GM23338 (cell line): ENCODE measurements at regions not wholly inside any gene's neighbourhood (a gene's known extent, or its start where the extent isn't known, plus 50 kb on each side); places are given as distances from the start of the nearest gene placed in this dataset.

ENCODE experiments used
- ATAC-seq: fragments of 200-7000 bp; cut with Tn5 transposase; 3 replicates; pipeline ENCODE4 v1.9.1; 2020
- DNase-seq: peaks from one replicate; pipeline ENCODE4 v3.0.0-alpha.2; 2015; ENCODE audit warnings: low spot score
- H2AFZ ChIP-seq: fragments of 200-600 bp; sonication (generic); 2 replicates; pipeline ENCODE4 v1.8.0; 2016; ENCODE audit warnings: antibody characterized with exemption, mild to moderate bottlenecking, moderate library complexity
- H3F3A ChIP-seq: fragments of 200-600 bp; sonication (generic); replicated peaks from 2 replicates; pipeline ENCODE4 v1.8.0; 2017; ENCODE audit warnings: antibody characterized with exemption, mixed run types, low read depth
- H3K27ac ChIP-seq: fragments of 200-600 bp; sonication (generic); 2 replicates; pipeline ENCODE4 v1.6.1; 2016; ENCODE audit warnings: low read depth
- H3K27me3 ChIP-seq: fragments of 200-600 bp; sonication (generic); 2 replicates; pipeline ENCODE4 v1.8.0; 2016; ENCODE audit warnings: mild to moderate bottlenecking, mixed run types, moderate library complexity; ENCODE audit not compliant: insufficient read depth
- H3K36me3 ChIP-seq: fragments of 200-600 bp; sonication (generic); 2 replicates; pipeline ENCODE4 v1.8.0; 2016; ENCODE audit warnings: mild to moderate bottlenecking; ENCODE audit not compliant: insufficient read depth
- H3K4me1 ChIP-seq: fragments of 200-600 bp; sonication (generic); 2 replicates; pipeline ENCODE4 v1.8.0; 2016; ENCODE audit warnings: mild to moderate bottlenecking, moderate library complexity; ENCODE audit not compliant: insufficient read depth
- H3K4me2 ChIP-seq: fragments of 200-600 bp; sonication (generic); 2 replicates; pipeline ENCODE4 v1.7.1; 2017; ENCODE audit warnings: mixed run types
- H3K4me3 ChIP-seq: fragments of 200-600 bp; sonication (generic); 2 replicates; pipeline ENCODE4 v1.6.1; 2016; ENCODE audit warnings: mixed run types
- H3K79me2 ChIP-seq: fragments of 200-600 bp; sonication (generic); replicated peaks from 2 replicates; pipeline ENCODE4 v1.8.0; 2017; ENCODE audit warnings: mild to moderate bottlenecking; ENCODE audit not compliant: insufficient read depth
- H3K9me2 ChIP-seq: fragments of 200-600 bp; sonication (generic); 2 replicates; pipeline ENCODE4 v1.8.0; 2017; ENCODE audit not compliant: insufficient read depth
- H4K20me1 ChIP-seq: fragments of 200-600 bp; sonication (generic); replicated peaks from 2 replicates; pipeline ENCODE4 v1.8.0; 2017; ENCODE audit warnings: mild to moderate bottlenecking; ENCODE audit not compliant: insufficient read depth
- H3K27ac Mint-ChIP-seq: 2 replicates; pipeline ENCODE4 v1.8.0; 2020; ENCODE audit warnings: inconsistent platforms, mild to moderate bottlenecking, moderate library complexity, mixed read lengths
- H3K27me3 Mint-ChIP-seq: 3 replicates; pipeline ENCODE4 v1.8.0; 2022; ENCODE audit warnings: low read depth, mild to moderate bottlenecking, moderate library complexity, mixed read lengths, inconsistent platforms; ENCODE audit not compliant: insufficient read depth, poor library complexity
- H3K36me3 Mint-ChIP-seq: 3 replicates; pipeline ENCODE4 v1.8.0; 2021; ENCODE audit warnings: low read depth, mild to moderate bottlenecking, inconsistent platforms, moderate library complexity, mixed read lengths
- H3K4me1 Mint-ChIP-seq: 3 replicates; pipeline ENCODE4 v1.8.0; 2020; ENCODE audit warnings: mild to moderate bottlenecking, inconsistent platforms, mixed read lengths
- H3K4me3 Mint-ChIP-seq: 3 replicates; pipeline ENCODE4 v1.8.0; 2021; ENCODE audit warnings: moderate library complexity, mild to moderate bottlenecking, inconsistent platforms, mixed read lengths
- H3K9me3 Mint-ChIP-seq: 3 replicates; pipeline ENCODE4 v1.8.0; 2020; ENCODE audit warnings: moderate library complexity, mild to moderate bottlenecking, inconsistent platforms, mixed read lengths
- CREB1 ChIP-seq: fragments of 250-450 bp; sonication (Bioruptor Pico); IDR thresholded peaks from 2 replicates; pipeline ENCODE4 v1.5.0; 2020; ENCODE audit warnings: low read depth, mild to moderate bottlenecking, moderate library complexity
- EZH2 ChIP-seq: fragments of 200-600 bp; sonication (generic); IDR thresholded peaks from one replicate; pipeline ENCODE4 v1.8.0; 2017; ENCODE audit warnings: antibody characterized with exemption, mild to moderate bottlenecking, low read depth; ENCODE audit not compliant: unreplicated experiment
- EZH2phosphoT487 ChIP-seq: fragments of 200-600 bp; sonication (generic); IDR thresholded peaks from one replicate; pipeline ENCODE4 v1.8.1; 2018; ENCODE audit warnings: antibody characterized with exemption; ENCODE audit not compliant: unreplicated experiment
- JUNB ChIP-seq: IDR thresholded peaks from one replicate; pipeline ENCODE4 v1.6.1; 2016; ENCODE audit warnings: antibody characterized with exemption; ENCODE audit not compliant: unreplicated experiment
- NANOG ChIP-seq: IDR thresholded peaks from 2 replicates; pipeline ENCODE4 v1.6.1; 2016; ENCODE audit warnings: antibody characterized with exemption, borderline replicate concordance
- POLR2AphosphoS5 ChIP-seq: IDR thresholded peaks from 2 replicates; pipeline ENCODE4 v1.6.1; 2016; ENCODE audit warnings: antibody characterized with exemption, low read depth
- STAT1 ChIP-seq: IDR thresholded peaks from one replicate; pipeline ENCODE4 v1.6.1; 2016; ENCODE audit warnings: antibody characterized with exemption; ENCODE audit not compliant: unreplicated experiment
- ZNF114 ChIP-seq: fragments of 250-450 bp; sonication (Bioruptor Pico); IDR thresholded peaks from 2 replicates; pipeline ENCODE4 v1.5.0; 2020; ENCODE audit warnings: mild to moderate bottlenecking, moderate library complexity
- ZNF331 ChIP-seq: fragments of 250-450 bp; sonication (Bioruptor Pico); IDR thresholded peaks from 2 replicates; pipeline ENCODE4 v1.5.0; 2020; ENCODE audit warnings: low read depth, mild to moderate bottlenecking, moderate library complexity
- TF ChIP-seq, protein P1 (sequence below), 2 experiments: fragments of 200-600 bp in 1 of 2; sonication (generic) in 1 of 2; conservative IDR thresholded peaks; 2 replicates each; pipeline versions ENCODE4 v1.5.1 to v1.6.1; 2016 to 2017; ENCODE audit warnings: antibody characterized with exemption in 2 of 2, low read depth in 2 of 2, mild to moderate bottlenecking in 2 of 2, moderate library complexity in 1 of 2
- TF ChIP-seq, protein P2 (sequence below): IDR thresholded peaks from 2 replicates; pipeline ENCODE4 v1.6.1; 2016; ENCODE audit warnings: antibody characterized with exemption
- TF ChIP-seq, protein P3 (sequence below): fragments of 250-450 bp; sonication (Bioruptor Pico); IDR thresholded peaks from 2 replicates; pipeline ENCODE4 v1.5.0; 2020; ENCODE audit warnings: mild to moderate bottlenecking, moderate library complexity
- TF ChIP-seq, protein P4 (sequence below): IDR thresholded peaks from one replicate; pipeline ENCODE4 v1.6.1; 2018; ENCODE audit warnings: antibody characterized with exemption; ENCODE audit not compliant: unreplicated experiment

DNA sequence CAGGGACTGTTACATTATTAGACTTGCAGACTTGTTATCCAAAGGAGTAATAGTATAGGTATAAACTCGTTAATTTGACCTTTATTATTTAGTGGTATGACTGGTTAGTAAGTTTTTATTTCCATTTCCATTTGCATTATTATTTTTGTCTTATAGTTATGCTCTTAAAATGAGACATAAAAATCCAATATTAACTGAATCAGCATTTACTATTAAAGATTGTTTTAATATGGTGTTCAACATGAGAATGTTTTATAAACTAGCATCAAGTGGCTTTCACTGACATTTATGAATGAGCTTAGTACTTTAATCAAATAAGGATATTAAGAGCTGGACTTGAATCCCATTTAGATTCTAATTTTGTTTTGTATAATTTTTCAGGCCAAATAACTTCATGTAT lies 228.1 kb upstream of the HAND2 start:
- no peaks in the 10 kb centered on the region for H3K27me3 ChIP-seq
- H3K36me3 ChIP-seq: no peaks in the 10 kb centered on the region
- no peak overlapping the region for H3K4me3 Mint-ChIP-seq
- H4K20me1 ChIP-seq: no peaks in the 10 kb centered on the region
- DNase-seq: no peak
- ATAC-seq: no peak
- H3K4me1 ChIP-seq: no peaks in the 10 kb centered on the region
- no peak overlapping the region for H3K27ac ChIP-seq
- no peaks in the 10 kb centered on the region for H3K79me2 ChIP-seq
- 0 out of 2 replicates have a peak, but pooled peaks cover 3% of the 10 kb centered on the region for H3K9me2 ChIP-seq
- H3K4me1 Mint-ChIP-seq: no peaks in the 10 kb centered on the region
- no peaks in the 10 kb centered on the region for H3K36me3 Mint-ChIP-seq
- H3K27me3 Mint-ChIP-seq: no peaks in the 10 kb centered on the region
- no peak overlapping the region for H3K4me3 ChIP-seq
- no peak overlapping the region for H3K27ac Mint-ChIP-seq
- no peak overlapping the region for H2AFZ ChIP-seq
- TF ChIP-seq NANOG (no peak), ZNF331 (CRISPR knock-in tag) (no peak), CREB1 (CRISPR knock-in tag) (no peak), EZH2phosphoT487 (no peak), ZNF114 (CRISPR knock-in tag) (no peak), JUNB (no peak), STAT1 (no peak), EZH2 (no peak), POLR2AphosphoS5 (no peak)
- TF ChIP-seq, protein P1, sequence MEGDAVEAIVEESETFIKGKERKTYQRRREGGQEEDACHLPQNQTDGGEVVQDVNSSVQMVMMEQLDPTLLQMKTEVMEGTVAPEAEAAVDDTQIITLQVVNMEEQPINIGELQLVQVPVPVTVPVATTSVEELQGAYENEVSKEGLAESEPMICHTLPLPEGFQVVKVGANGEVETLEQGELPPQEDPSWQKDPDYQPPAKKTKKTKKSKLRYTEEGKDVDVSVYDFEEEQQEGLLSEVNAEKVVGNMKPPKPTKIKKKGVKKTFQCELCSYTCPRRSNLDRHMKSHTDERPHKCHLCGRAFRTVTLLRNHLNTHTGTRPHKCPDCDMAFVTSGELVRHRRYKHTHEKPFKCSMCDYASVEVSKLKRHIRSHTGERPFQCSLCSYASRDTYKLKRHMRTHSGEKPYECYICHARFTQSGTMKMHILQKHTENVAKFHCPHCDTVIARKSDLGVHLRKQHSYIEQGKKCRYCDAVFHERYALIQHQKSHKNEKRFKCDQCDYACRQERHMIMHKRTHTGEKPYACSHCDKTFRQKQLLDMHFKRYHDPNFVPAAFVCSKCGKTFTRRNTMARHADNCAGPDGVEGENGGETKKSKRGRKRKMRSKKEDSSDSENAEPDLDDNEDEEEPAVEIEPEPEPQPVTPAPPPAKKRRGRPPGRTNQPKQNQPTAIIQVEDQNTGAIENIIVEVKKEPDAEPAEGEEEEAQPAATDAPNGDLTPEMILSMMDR (conservative IDR thresholded peaks at IDR 0.05; ENCODE audit: low read depth in 2 of 2): no peak
- TF ChIP-seq, protein P2, sequence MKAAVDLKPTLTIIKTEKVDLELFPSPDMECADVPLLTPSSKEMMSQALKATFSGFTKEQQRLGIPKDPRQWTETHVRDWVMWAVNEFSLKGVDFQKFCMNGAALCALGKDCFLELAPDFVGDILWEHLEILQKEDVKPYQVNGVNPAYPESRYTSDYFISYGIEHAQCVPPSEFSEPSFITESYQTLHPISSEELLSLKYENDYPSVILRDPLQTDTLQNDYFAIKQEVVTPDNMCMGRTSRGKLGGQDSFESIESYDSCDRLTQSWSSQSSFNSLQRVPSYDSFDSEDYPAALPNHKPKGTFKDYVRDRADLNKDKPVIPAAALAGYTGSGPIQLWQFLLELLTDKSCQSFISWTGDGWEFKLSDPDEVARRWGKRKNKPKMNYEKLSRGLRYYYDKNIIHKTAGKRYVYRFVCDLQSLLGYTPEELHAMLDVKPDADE: no peak
- TF ChIP-seq, protein P3, sequence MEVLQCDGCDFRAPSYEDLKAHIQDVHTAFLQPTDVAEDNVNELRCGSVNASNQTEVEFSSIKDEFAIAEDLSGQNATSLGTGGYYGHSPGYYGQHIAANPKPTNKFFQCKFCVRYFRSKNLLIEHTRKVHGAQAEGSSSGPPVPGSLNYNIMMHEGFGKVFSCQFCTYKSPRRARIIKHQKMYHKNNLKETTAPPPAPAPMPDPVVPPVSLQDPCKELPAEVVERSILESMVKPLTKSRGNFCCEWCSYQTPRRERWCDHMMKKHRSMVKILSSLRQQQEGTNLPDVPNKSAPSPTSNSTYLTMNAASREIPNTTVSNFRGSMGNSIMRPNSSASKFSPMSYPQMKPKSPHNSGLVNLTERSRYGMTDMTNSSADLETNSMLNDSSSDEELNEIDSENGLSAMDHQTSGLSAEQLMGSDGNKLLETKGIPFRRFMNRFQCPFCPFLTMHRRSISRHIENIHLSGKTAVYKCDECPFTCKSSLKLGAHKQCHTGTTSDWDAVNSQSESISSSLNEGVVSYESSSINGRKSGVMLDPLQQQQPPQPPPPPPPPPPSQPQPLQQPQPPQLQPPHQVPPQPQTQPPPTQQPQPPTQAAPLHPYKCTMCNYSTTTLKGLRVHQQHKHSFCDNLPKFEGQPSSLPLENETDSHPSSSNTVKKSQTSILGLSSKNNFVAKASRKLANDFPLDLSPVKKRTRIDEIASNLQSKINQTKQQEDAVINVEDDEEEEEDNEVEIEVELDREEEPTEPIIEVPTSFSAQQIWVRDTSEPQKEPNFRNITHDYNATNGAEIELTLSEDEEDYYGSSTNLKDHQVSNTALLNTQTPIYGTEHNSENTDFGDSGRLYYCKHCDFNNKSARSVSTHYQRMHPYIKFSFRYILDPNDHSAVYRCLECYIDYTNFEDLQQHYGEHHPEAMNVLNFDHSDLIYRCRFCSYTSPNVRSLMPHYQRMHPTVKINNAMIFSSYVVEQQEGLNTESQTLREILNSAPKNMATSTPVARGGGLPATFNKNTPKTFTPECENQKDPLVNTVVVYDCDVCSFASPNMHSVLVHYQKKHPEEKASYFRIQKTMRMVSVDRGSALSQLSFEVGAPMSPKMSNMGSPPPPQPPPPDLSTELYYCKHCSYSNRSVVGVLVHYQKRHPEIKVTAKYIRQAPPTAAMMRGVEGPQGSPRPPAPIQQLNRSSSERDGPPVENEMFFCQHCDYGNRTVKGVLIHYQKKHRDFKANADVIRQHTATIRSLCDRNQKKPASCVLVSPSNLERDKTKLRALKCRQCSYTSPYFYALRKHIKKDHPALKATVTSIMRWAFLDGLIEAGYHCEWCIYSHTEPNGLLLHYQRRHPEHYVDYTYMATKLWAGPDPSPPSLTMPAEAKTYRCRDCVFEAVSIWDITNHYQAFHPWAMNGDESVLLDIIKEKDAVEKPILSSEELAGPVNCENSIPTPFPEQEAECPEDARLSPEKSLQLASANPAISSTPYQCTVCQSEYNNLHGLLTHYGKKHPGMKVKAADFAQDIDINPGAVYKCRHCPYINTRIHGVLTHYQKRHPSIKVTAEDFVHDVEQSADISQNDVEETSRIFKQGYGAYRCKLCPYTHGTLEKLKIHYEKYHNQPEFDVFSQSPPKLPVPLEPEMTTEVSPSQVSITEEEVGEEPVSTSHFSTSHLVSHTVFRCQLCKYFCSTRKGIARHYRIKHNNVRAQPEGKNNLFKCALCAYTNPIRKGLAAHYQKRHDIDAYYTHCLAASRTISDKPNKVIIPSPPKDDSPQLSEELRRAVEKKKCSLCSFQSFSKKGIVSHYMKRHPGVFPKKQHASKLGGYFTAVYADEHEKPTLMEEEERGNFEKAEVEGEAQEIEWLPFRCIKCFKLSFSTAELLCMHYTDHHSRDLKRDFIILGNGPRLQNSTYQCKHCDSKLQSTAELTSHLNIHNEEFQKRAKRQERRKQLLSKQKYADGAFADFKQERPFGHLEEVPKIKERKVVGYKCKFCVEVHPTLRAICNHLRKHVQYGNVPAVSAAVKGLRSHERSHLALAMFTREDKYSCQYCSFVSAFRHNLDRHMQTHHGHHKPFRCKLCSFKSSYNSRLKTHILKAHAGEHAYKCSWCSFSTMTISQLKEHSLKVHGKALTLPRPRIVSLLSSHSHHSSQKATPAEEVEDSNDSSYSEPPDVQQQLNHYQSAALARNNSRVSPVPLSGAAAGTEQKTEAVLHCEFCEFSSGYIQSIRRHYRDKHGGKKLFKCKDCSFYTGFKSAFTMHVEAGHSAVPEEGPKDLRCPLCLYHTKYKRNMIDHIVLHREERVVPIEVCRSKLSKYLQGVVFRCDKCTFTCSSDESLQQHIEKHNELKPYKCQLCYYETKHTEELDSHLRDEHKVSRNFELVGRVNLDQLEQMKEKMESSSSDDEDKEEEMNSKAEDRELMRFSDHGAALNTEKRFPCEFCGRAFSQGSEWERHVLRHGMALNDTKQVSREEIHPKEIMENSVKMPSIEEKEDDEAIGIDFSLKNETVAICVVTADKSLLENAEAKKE (CRISPR knock-in tag): no peak
- TF ChIP-seq, protein P4, sequence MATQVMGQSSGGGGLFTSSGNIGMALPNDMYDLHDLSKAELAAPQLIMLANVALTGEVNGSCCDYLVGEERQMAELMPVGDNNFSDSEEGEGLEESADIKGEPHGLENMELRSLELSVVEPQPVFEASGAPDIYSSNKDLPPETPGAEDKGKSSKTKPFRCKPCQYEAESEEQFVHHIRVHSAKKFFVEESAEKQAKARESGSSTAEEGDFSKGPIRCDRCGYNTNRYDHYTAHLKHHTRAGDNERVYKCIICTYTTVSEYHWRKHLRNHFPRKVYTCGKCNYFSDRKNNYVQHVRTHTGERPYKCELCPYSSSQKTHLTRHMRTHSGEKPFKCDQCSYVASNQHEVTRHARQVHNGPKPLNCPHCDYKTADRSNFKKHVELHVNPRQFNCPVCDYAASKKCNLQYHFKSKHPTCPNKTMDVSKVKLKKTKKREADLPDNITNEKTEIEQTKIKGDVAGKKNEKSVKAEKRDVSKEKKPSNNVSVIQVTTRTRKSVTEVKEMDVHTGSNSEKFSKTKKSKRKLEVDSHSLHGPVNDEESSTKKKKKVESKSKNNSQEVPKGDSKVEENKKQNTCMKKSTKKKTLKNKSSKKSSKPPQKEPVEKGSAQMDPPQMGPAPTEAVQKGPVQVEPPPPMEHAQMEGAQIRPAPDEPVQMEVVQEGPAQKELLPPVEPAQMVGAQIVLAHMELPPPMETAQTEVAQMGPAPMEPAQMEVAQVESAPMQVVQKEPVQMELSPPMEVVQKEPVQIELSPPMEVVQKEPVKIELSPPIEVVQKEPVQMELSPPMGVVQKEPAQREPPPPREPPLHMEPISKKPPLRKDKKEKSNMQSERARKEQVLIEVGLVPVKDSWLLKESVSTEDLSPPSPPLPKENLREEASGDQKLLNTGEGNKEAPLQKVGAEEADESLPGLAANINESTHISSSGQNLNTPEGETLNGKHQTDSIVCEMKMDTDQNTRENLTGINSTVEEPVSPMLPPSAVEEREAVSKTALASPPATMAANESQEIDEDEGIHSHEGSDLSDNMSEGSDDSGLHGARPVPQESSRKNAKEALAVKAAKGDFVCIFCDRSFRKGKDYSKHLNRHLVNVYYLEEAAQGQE: no peak
- no peaks in the 10 kb centered on the region for H3F3A ChIP-seq
- no peaks in the 10 kb centered on the region for H3K9me3 Mint-ChIP-seq
- no peak overlapping the region for H3K4me2 ChIP-seq
